KBM-7 (cell line): ENCODE measurements at regions not wholly inside any gene's neighbourhood (a gene's known extent, or its start where the extent isn't known, plus 50 kb on each side); places are given as distances from the start of the nearest gene placed in this dataset.

Experiments
- DNase-seq: peaks from one replicate; pipeline ENCODE4 v3.0.0-alpha.2; 2015
- in situ Hi-C: fragments of 300-500 bp; cut with MboI; formaldehyde crosslinking; loops from 2 replicates; pipeline ENCODE4 v1.14.3; 2020; ENCODE audit warnings: low sequenced_read_pairs, low pct_unique_long_range_greater_than_20kb, mixed read lengths

GRCh38 chr4:43993196-43993902, 455.3 kb downstream of the KCTD8 start:
- in situ Hi-C loops, result no loop called here
- DNase-seq, result no peak

DNA sequence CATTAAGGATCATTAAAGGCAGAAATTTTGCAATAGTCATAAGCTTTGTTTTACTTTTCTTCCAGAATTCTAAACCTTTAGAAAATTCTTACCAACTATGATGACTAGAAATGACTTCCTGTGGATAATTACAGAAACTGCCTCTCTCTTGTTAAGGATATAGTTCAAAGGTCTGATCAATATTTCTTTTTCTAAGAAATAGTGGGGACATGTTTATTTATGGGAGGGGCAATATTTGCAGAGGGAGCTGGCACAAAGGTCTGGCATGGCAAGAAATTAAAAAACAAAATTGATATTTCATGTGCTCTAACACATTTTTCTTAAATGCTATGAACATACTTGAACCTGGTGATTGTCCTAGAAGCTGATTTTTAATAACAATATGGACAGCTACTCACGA, 448.9 kb downstream of the KCTD8 start:
- in situ Hi-C loops, result no loop called here
- DNase-seq, result no peak

GRCh38 chr4:44002368-44002767, 446.2 kb downstream of the KCTD8 start:
- no peak for DNase-seq
- in situ Hi-C loops, result no loop called here

DNA sequence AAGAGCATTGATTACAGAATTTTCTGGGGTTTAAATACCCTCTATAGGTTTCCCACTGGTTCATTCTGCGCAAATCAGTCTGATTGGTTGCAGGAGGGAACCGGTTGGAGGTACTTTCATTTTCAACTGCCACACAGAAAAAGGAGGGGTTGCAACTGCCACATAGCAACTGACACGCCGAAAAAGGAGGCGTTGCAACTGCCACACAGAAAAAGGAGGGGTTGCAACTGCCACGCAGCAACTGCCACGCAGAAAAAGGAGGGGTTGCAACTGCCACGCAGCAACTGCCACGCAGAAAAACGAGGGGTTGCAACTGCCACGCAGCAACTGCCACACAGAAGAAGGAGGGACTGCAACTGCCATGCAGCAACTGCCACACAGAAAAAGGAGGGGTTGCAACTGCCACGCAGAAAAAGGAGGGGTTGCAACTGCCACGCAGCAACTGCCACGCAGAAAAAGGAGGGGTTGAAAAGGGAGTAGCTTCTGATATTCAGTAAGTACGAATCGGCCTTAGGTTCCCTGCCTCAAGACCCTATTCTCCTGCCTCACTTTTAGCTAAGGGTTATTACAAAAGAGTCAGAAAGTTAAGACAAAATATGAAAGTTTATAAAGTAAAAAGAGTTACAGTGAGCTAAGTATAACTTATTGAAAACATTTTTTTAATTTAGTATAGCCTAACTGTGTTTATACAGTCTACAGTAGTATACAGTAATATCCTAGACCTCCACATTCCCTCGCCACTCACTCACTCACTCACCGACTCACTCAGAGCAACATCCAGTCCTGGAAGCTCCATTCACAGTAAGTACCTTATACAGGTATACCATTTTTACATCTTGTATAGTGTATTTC, 431.8 kb downstream of the KCTD8 start:
- DNase-seq, result no peak
- in situ Hi-C loops, result no loop called here

DNA sequence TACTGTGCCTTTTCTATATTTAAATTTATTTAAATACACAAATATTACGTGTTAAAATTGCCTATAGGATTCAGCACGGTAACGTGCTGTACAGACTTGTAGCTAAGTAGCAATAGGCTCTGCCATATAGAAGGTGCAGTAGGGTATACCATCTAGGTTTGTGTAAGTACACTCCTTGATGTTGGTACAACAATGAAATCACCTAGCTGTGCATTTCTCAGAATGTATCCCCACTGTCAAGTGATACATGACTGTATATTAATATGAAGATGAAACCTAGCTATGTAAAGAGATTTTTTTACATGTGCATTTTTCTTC, 431.2 kb downstream of the KCTD8 start:
- in situ Hi-C loops, result no loop called here
- DNase-seq, result no peak

DNA sequence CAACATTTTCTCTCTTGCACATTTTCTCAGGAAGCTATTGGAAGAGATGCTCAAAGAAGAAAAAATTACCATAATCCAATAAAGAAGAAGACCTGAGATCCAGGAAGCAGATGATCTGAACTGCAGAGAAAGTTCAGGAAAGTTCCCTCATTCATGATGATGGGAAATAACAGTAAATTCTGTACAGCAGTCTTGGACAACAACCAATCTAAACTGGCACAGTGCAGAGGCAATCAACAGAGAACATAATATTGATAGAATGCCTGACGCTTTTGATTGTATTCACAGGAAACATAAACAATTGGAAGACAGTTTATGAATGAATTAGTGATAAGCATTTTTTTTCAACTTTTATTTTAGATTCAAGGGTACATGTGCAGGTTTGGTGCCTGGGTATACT, 428.9 kb downstream of the KCTD8 start:
- DNase-seq, result no peak
- in situ Hi-C loops, result no loop called here

GRCh38 chr4:44025376-44026020, 423.1 kb downstream of the KCTD8 start:
- in situ Hi-C loops, result no loop called here
- DNase-seq, result no peak

DNA sequence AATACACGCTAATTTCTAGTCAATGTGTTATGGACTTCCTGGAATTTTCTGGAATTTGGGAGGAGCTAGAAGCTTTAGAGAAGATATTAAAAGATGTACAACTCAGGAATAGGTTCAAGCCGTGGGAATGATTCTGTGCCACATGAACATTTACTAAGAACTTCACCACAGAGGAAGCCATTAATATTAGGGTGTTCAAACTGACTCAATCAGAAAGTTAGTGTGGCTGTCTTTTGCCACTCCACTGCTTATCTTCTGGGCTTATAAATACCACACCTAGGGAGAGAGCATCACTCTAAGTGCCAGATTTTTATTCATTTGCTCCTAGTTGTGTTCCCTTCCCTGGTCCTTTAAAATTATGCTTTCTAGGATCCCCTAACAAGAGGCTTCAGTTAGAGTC, 409.8 kb downstream of the KCTD8 start:
- in situ Hi-C loops, result no loop called here
- no peak for DNase-seq

GRCh38 chr4:44046491-44046890, 402.1 kb downstream of the KCTD8 start:
- in situ Hi-C loops, result no loop called here
- DNase-seq, result no peak

DNA sequence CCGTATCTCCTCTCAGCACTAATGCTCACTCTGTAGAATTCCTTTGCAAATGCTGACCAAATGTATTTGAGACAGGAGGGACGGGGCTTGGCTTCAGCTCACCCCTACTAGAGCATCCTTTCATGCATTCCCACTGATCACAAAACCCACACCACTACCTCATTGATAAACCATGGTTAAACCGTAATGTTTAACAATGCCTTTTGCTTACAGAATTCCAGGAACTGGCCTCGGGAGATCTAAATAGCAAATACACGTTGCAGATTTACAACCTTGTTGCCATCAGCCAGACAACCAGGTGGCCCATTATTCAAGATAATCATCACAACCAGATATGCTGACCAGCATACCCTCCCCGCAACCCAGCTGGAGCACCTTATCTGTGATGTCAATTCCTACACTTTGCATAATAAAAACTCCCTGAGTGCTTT, 391.9 kb downstream of the KCTD8 start:
- in situ Hi-C loops, result no loop called here
- no peak for DNase-seq

DNA sequence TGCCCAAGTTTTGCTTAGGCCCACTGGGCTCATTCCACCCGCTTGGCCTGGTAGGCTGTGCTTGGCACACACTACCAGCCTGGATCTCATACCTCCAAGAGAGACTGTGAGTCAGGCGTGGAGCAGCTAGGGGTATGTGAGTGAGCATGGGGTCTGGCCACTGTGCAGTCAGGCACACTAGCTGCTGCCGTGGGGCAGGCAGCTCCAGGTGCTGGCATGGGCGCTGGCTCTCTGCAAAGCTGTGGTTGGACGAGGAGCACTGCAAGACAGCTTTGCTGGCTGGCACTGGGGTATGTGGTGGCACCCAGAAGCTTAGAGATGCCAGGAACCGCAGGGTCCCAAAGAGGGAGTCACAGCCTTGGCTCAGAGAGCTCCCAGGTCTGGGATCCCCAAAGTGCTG, 377.8 kb downstream of the KCTD8 start:
- DNase-seq, result no peak
- in situ Hi-C loops, result no loop called here

DNA sequence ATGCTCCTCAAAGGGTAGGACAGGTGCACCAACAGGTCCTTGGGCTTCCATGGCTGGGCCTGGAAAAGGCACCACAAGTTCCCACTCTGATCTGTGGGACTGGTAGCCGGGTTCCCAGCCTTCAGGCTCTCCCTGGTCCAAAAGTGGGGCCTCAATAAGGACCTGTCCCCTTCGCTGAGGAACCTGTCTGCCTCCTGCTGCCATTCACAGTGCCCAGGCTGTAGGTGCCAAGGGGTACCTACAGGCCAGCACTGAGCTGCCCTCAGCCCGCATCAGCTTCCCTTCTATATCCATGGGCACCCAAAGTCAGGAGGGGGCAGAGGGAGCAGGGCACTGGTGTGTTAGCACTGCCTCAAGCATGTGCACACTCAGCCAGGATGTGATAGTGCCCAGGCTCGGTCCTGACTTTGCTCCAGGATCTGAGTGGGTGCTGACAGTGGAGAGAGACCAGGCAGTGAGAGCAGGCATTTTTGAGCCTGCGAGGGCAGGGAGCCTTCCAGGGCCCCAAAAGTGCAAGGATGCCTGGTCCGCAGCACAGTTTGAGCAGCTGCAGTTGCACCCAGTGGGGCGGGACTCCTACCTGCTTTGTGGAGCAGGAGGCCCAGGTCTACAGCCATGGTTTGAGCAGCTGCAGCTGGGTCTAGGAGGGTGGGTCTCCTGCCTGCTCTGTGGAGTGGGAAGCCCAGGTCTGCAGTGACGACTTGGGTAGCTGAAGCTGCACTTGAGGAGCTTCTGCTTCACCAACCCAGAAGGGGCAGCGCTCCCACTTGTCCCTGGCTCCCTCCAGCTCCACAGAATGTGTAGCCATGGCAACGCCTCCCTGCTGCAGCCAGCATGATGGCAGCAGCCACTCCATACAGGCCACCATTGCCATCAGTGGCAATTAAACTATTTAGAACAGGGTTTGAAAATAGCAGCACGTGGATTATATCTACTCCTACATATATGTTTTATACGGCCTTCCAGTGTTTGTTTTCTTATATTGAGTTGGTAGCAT, 376.4 kb downstream of the KCTD8 start:
- in situ Hi-C loops, result no loop called here
- no peak for DNase-seq

- DNase-seq, result no peak
- in situ Hi-C loops, result no loop called here
Measured at GRCh38 chr4:44086753-44087152, 361.9 kb downstream of the KCTD8 start.

DNA sequence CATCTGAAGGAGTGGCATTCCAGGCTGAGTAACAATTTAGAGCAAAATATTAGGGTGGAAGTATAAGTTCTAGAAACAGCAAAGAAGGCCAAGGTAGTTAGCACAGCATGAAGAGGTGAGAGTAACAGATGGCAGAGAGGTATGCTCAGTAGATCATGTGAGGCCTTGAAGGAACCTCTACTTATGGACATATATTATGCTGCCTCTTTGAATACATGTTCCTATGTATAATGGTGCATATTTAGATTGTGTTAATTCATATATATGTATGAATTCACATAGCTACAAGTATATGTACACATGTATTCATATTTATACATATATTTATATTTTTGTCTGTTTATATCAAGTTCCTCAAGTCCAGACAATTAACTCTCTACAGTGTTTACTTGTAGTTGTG, 355.2 kb downstream of the KCTD8 start:
- DNase-seq, result no peak
- in situ Hi-C loops, result no loop called here

DNA sequence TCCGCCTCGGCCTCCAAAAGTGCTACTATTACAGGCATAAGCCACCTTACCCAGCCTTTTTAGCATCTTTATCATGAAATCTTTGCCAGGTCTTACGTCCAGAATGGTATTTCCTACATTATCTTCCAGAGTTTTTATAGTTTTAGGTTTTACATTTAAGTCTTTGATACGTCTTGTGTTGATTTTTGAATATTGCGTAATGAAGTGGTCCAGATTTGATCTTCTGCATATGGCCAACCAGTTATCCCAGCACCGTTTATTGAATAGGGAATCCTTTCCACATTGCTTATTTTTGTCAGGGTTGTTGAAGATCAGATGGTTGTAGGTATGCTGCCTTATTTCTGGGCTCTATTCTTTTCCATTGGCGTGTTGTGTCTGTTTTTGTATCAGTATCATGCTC, 349.6 kb downstream of the KCTD8 start:
- in situ Hi-C loops, result no loop called here

GRCh38 chr4:44100456-44100855, 348.2 kb downstream of the KCTD8 start:
- DNase-seq, result no peak
- in situ Hi-C loops, result no loop called here

More for the DNA sequence above, 349.6 kb downstream of the KCTD8 start:
- no peak for DNase-seq

DNA sequence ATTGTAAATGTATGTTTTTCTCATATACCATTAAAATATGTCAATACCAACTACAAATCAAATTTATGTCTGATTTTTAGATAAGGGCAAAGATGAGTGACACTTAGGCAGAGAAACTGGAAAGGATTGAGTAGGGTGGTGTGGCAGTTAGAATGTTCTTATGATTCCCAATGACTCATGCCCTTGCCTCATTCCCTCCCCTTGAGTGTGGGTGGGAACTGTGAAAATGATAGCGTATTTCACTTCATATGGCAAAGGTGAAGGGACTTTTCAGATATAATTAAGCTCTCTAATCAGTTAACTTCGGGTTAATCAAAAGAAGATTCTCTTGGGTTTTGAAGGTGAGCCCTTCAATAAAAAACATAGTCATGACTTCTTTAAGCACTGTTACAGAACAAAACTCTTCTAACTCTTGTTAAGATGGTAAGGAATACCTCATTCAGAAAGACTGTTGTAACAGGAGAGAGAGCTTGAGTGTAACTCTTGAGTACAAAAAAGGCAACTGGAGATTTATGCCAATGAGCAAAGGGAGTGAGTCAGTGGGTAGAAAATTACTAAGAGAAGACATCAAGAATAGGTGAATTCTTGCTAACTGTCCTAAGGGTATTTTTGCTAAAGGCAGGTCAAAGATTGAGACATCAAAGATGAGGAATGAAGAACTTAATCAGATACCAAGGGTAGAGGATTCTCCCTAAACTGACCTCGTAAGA, 329.5 kb downstream of the KCTD8 start:
- in situ Hi-C loops, result no loop called here
- DNase-seq, result no peak

DNA sequence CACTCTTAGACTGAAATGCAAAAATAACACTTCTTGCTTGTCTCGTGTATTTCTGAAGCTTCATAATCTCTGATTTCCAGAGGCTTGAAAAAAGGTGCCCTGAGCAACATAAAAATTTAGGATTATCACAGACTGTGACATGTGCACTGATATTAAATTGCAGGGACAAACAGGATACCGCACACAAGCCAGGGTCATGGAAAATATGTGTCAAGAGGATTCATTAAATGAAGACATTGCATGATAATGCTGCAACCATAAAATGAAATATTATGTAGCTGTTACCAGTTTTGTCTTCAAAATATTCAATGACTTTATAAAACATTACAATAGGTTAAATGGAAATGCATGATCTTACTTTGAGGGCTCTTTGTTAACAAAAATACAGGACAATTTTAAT, 328.0 kb downstream of the KCTD8 start:
- in situ Hi-C loops, result no loop called here
- no peak for DNase-seq

GRCh38 chr4:44121210-44121609, 327.4 kb downstream of the KCTD8 start:
- no peak for DNase-seq
- in situ Hi-C loops, result no loop called here
